NT2/D1 (cell line): ENCODE measurements at regions not wholly inside any gene's neighbourhood (a gene's known extent, or its start where the extent isn't known, plus 50 kb on each side); places are given as distances from the start of the nearest gene placed in this dataset.

Experiments
- YY1 ChIP-seq: IDR thresholded peaks from 2 replicates; pipeline ENCODE4 v1.6.1; 2011; ENCODE audit not compliant: insufficient read length, insufficient read depth
- ZNF274 ChIP-seq: IDR thresholded peaks from 2 replicates; pipeline ENCODE4 v1.6.1; 2011; ENCODE audit warnings: mild to moderate bottlenecking, low read depth, low read length

DNA sequence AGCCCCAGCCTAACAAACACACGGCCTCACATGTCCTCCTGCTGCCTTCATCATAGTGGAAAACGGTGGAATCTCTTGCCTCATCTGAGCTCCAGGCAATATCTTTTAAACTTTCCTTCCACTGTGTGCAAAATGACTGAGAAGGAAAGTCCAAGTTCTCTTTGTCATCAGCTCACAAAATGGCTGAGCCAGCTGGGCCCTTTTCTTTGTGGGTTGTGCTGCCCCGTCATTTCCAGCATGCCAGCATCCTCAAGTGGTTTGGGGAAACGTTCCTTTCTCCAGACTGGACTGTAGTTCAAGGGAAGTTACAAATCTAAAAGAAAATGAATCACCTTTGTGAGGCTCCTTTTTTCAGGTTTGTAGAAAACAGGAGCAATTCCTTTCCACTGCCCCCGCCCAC lies 171.1 kb upstream of the FSTL4 start:
- TF ChIP-seq YY1: no peak
- TF ChIP-seq ZNF274: no peak
